ENCODE measurements at regions not wholly inside any gene's neighbourhood (a gene's known extent, or its start where the extent isn't known, plus 50 kb on each side); places are given as distances from the start of the nearest gene placed in this dataset.
A peak's percentile ranks its signal among the peaks of the same experiment; 100 is the strongest.

GRCh38 chr7:84247591-84247990 is 53.0 kb upstream of the SEMA3A start:
- TF ChIP-seq CTCF (conservative IDR thresholded peaks at IDR 0.05; ENCODE audit: low read depth, low read length), result peak; percentile 62
- no peak for TF ChIP-seq EZH2 (IDR thresholded peaks at IDR 0.05; ENCODE audit: low read length, unreplicated experiment)

Measured in PC-3 (cell line).